ENCODE measurements at regions not wholly inside any gene's neighbourhood (a gene's known extent, or its start where the extent isn't known, plus 50 kb on each side); places are given as distances from the start of the nearest gene placed in this dataset.

- TF ChIP-seq CTCF (IDR thresholded peaks at IDR 0.05), result no peak
- TF ChIP-seq EZH2 (IDR thresholded peaks at IDR 0.05), result no peak
- TF ChIP-seq EZH2phosphoT487 (IDR thresholded peaks at IDR 0.05), result peak; percentile 91
Observed at GRCh38 chr6:93858213-93858612, 438.9 kb upstream of the EPHA7 start.

Data from neural progenitor cell (in vitro differentiated cells).